Stomach (tissue), 4 donors: ENCODE measurements at regions not wholly inside any gene's neighbourhood (a gene's known extent, or its start where the extent isn't known, plus 50 kb on each side); places are given as distances from the start of the nearest gene placed in this dataset.

Experiments
- CTCF ChIP-seq, 7 experiments: fragments of 450-650 bp in 4 of 7; fragments of 200-600 bp in 3 of 7; sonication (generic) in 3 of 7; IDR thresholded peaks; one replicate each; pipeline ENCODE4 v1.5.1; 2016 to 2019; ENCODE audit warnings: antibody characterized with exemption in 7 of 7, control low read depth in 2 of 7, mild to moderate bottlenecking in 1 of 7
- EP300 ChIP-seq: sonication (generic); formaldehyde crosslinking; IDR thresholded peaks from one replicate; pipeline ENCODE4 v1.6.1; 2017; ENCODE audit warnings: antibody characterized with exemption
- POLR2A ChIP-seq, 4 donors: fragments of 450-650 bp; IDR thresholded peaks; one replicate each; pipeline ENCODE4 v1.6.1; 2016; ENCODE audit warnings: antibody characterized with exemption in 4 of 4, control low read depth in 2 of 4, mild to moderate bottlenecking in 1 of 4, moderate library complexity in 1 of 4
- POLR2AphosphoS5 ChIP-seq, 3 donors: sonication (generic); formaldehyde crosslinking; IDR thresholded peaks; one replicate each; pipeline ENCODE4 v1.6.1; 2016; ENCODE audit warnings: antibody characterized with exemption in 3 of 3

- TF ChIP-seq CTCF (IDR thresholded peaks at IDR 0.05) (no peak), POLR2A (IDR thresholded peaks at IDR 0.05) (no peak), POLR2AphosphoS5 (IDR thresholded peaks at IDR 0.05) (no peak), EP300 (no peak)
These were observed 172.5 kb upstream of the FOXN3 start for GRCh38 chr14:89589400-89590118.
